Endothelial cell (in vitro differentiated cells): ENCODE measurements at regions not wholly inside any gene's neighbourhood (a gene's known extent, or its start where the extent isn't known, plus 50 kb on each side); places are given as distances from the start of the nearest gene placed in this dataset.

Experiments
- DNase-seq: peaks from one replicate; pipeline ENCODE4 v3.0.0; 2021; ENCODE audit warnings: low spot score
- H3K27ac Mint-ChIP-seq: one replicate; pipeline ENCODE4 v1.8.0; 2021; ENCODE audit warnings: mixed read lengths, inconsistent platforms; ENCODE audit not compliant: unreplicated experiment
- H3K27me3 Mint-ChIP-seq: one replicate; pipeline ENCODE4 v1.8.0; 2021; ENCODE audit warnings: mild to moderate bottlenecking, moderate library complexity, mixed read lengths, inconsistent platforms; ENCODE audit not compliant: unreplicated experiment
- H3K36me3 Mint-ChIP-seq: one replicate; pipeline ENCODE4 v1.8.0; 2021; ENCODE audit warnings: mild to moderate bottlenecking, low read depth, mixed read lengths, inconsistent platforms; ENCODE audit not compliant: unreplicated experiment
- H3K4me1 Mint-ChIP-seq: one replicate; pipeline ENCODE4 v1.8.0; 2021; ENCODE audit warnings: mild to moderate bottlenecking, mixed read lengths, inconsistent platforms; ENCODE audit not compliant: unreplicated experiment
- H3K4me3 Mint-ChIP-seq: one replicate; pipeline ENCODE4 v1.8.0; 2021; ENCODE audit warnings: mild to moderate bottlenecking, mixed read lengths, inconsistent platforms; ENCODE audit not compliant: unreplicated experiment
- H3K9me3 Mint-ChIP-seq: one replicate; pipeline ENCODE4 v1.8.0; 2021; ENCODE audit warnings: mixed read lengths, inconsistent platforms; ENCODE audit not compliant: unreplicated experiment
- TF ChIP-seq, protein P1 (sequence below): fragments of 200-600 bp; sonication (generic); IDR thresholded peaks from one replicate; pipeline ENCODE4 v1.5.0; 2021; ENCODE audit warnings: antibody characterized with exemption; ENCODE audit not compliant: unreplicated experiment

DNA sequence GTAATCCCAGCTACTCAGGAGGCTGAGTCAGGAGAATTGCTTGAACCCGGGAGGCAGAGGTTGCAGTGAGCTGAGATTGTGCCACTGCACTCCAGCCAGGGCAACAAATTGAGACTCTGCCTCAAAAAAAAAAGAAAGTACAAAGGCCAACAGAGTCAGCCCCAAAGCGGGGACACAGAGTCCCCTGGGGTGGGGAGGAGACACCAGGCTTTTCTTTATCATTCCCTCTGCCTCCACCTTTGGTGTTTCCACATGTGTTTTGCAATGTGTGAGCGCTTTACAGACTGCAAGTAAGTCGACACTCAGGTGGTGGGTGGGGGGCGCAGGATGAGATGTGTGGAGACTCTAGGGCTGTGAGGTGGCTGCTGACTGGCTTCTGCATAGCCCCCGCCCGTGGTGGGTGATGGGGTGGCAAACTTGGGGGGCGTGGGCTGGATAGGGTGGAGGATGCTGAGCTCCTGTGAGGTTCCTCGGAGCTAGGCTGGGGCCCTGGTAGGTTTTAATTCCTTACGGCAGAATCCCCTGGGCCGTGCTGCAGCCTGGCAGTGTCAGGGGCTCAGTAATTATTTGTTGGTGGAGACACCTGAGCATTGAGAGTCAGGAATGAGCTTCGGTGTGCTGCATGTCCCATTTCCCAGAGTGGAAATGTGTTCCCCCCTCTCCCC, 177.2 kb downstream of the CTTN start:
- H3K4me3 Mint-ChIP-seq = no peak overlapping the region
- no peak for DNase-seq
- H3K27ac Mint-ChIP-seq = no peak overlapping the region
- no peaks in the 10 kb centered on the region for H3K9me3 Mint-ChIP-seq
- H3K36me3 Mint-ChIP-seq = no peaks in the 10 kb centered on the region
- H3K4me1 Mint-ChIP-seq = no peaks in the 10 kb centered on the region
- TF ChIP-seq, protein P1, sequence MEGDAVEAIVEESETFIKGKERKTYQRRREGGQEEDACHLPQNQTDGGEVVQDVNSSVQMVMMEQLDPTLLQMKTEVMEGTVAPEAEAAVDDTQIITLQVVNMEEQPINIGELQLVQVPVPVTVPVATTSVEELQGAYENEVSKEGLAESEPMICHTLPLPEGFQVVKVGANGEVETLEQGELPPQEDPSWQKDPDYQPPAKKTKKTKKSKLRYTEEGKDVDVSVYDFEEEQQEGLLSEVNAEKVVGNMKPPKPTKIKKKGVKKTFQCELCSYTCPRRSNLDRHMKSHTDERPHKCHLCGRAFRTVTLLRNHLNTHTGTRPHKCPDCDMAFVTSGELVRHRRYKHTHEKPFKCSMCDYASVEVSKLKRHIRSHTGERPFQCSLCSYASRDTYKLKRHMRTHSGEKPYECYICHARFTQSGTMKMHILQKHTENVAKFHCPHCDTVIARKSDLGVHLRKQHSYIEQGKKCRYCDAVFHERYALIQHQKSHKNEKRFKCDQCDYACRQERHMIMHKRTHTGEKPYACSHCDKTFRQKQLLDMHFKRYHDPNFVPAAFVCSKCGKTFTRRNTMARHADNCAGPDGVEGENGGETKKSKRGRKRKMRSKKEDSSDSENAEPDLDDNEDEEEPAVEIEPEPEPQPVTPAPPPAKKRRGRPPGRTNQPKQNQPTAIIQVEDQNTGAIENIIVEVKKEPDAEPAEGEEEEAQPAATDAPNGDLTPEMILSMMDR = no peak
- H3K27me3 Mint-ChIP-seq = peaks cover 9% of the 10 kb centered on the region

DNA sequence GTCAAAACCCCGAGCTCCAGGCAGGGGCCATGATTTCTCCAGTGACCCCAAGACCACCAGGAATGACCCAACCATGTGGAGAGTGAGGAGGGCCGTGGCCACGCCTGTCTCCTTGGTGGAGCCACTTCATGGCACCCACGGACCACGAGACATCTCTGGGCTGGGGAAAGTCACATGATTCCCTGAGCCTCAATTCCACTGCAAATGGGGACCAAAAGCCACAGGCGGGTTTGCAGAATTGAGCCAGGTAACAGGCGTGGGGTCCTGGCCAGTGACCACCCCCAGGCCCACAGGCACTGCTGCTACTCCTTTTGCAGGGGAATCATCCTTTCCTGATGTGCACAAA, 178.9 kb downstream of the CTTN start:
- DNase-seq = no peak
- Mint-ChIP-seq H3K4me1 (no peaks in the 10 kb centered on the region), H3K4me3 (no peak overlapping the region), H3K27me3 (peaks cover 9% of the 10 kb centered on the region), H3K9me3 (no peaks in the 10 kb centered on the region), H3K36me3 (no peaks in the 10 kb centered on the region), H3K27ac (no peak overlapping the region)
- TF ChIP-seq, protein P1 = no peak

- DNase-seq = no peak
- Mint-ChIP-seq H3K27ac (no peak overlapping the region), H3K36me3 (no peaks in the 10 kb centered on the region), H3K9me3 (no peaks in the 10 kb centered on the region), H3K4me1 (no peaks in the 10 kb centered on the region), H3K27me3 (peaks cover 5% of the 10 kb centered on the region), H3K4me3 (no peak overlapping the region)
- TF ChIP-seq, protein P1 = no peak
Measured at GRCh38 chr11:70577948-70578347, 179.6 kb downstream of the CTTN start.

DNA sequence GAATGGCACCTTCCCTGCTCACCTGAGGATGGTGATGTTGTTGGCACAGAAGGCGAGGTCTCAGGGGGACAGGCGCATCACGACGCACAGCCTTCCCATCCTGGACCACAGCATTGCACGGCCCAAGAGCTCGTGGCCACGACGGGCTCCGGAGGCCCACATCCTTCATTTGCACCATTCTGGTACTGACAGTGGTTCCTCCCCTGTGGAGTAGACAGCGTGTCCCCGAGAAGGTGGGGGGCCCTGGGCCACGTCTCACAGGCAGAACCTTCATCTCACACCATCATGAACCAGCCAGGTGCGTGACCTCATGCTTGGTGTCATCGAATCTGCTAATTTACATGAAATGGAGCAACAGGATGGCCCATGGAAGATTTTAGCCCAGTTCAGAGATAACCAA, 180.0 kb downstream of the CTTN start:
- Mint-ChIP-seq H3K36me3 (no peaks in the 10 kb centered on the region), H3K9me3 (no peaks in the 10 kb centered on the region), H3K4me1 (no peaks in the 10 kb centered on the region), H3K27ac (no peak overlapping the region), H3K4me3 (no peak overlapping the region), H3K27me3 (peaks cover 5% of the 10 kb centered on the region)
- TF ChIP-seq, protein P1 = no peak
- DNase-seq = no peak

- DNase-seq = no peak
- Mint-ChIP-seq H3K9me3 (no peaks in the 10 kb centered on the region), H3K4me1 (no peaks in the 10 kb centered on the region), H3K4me3 (no peak overlapping the region), H3K36me3 (no peaks in the 10 kb centered on the region), H3K27me3 (peaks cover 8% of the 10 kb centered on the region), H3K27ac (no peak overlapping the region)
- TF ChIP-seq, protein P1 = no peak
Measured at GRCh38 chr11:70578831-70579230, 180.5 kb downstream of the CTTN start.
